AG09319 (cell line): ENCODE measurements at regions not wholly inside any gene's neighbourhood (a gene's known extent, or its start where the extent isn't known, plus 50 kb on each side); places are given as distances from the start of the nearest gene placed in this dataset.

Experiments
- DNase-seq: peaks from one replicate; pipeline ENCODE4 v3.0.0-alpha.2; 2010; ENCODE audit warnings: low read depth; ENCODE audit errors: extremely low read depth
- CTCF ChIP-seq: IDR thresholded peaks from 2 replicates; pipeline ENCODE4 v1.5.1; 2011; ENCODE audit warnings: low read depth, mild to moderate bottlenecking, inconsistent platforms, low read length, moderate library complexity

GRCh38 chr12:67797753-67798152 is 149.2 kb downstream of the DYRK2 start:
- no peak for TF ChIP-seq CTCF
- DNase-seq = no peak

- TF ChIP-seq CTCF = no peak
- DNase-seq = no peak
Measured at GRCh38 chr12:67798768-67799167, 150.2 kb downstream of the DYRK2 start.

GRCh38 chr12:67802731-67803130 is 154.2 kb downstream of the DYRK2 start:
- TF ChIP-seq CTCF = no peak

GRCh38 chr12:67803278-67803993 is 154.9 kb downstream of the DYRK2 start:
- TF ChIP-seq CTCF = no peak
- DNase-seq = no peak

More at GRCh38 chr12:67802731-67803130, 154.2 kb downstream of the DYRK2 start:
- DNase-seq = no peak

GRCh38 chr12:67804168-67804567 is 155.6 kb downstream of the DYRK2 start:
- DNase-seq = no peak
- TF ChIP-seq CTCF = no peak

- no peak for TF ChIP-seq CTCF
- no peak for DNase-seq
Measured at GRCh38 chr12:67807814-67808213, 159.3 kb downstream of the DYRK2 start.

- no peak for TF ChIP-seq CTCF
- DNase-seq = no peak
Measured at GRCh38 chr12:67810166-67810565, 161.6 kb downstream of the DYRK2 start.
